ENCODE measurements at regions not wholly inside any gene's neighbourhood (a gene's known extent, or its start where the extent isn't known, plus 50 kb on each side); places are given as distances from the start of the nearest gene placed in this dataset.

GRCh38 chr5:27124590-27124989 is 86.2 kb upstream of the CDH9 start:
- TF ChIP-seq CTCF (conservative IDR thresholded peaks at IDR 0.05; ENCODE audit: low read depth in 2 of 2) (peak; percentile 50 to 57), EZH2phosphoT487 (IDR thresholded peaks at IDR 0.05; ENCODE audit: unreplicated experiment) (no peak)

All from GM23338 (cell line).